IMR-90 (cell line): ENCODE measurements at regions not wholly inside any gene's neighbourhood (a gene's known extent, or its start where the extent isn't known, plus 50 kb on each side); places are given as distances from the start of the nearest gene placed in this dataset.

Source experiments
- ATAC-seq: fragments of 200-7000 bp; cut with Tn5 transposase; 2 replicates; pipeline ENCODE4 v1.9.1; 2020; ENCODE audit warnings: low read depth, mild to moderate bottlenecking, moderate library complexity
- BruUV-seq: library from RNA; stranded (reverse); fragments of 400-500 nt; replicated peaks from 2 replicates; lab custom pipeline; 2021; lab: Mats Ljungman, UMichigan
- CTCF ChIA-PET: fragments of 300-600 bp; formaldehyde crosslinking; extraction: SDS; loops from one replicate; lab custom pipeline; 2021; ENCODE audit warnings: antibody characterized with exemption; lab: Yijun Ruan, JAX
- POLR2A ChIA-PET: fragments of 300-600 bp; sonication (Branson Sonifier 250); formaldehyde crosslinking; loops from one replicate; lab custom pipeline; 2022; ENCODE audit warnings: antibody characterized with exemption; ENCODE audit not compliant: unreplicated experiment; lab: Charles Lee
- DNase-seq: peaks from one replicate; pipeline ENCODE4 v3.0.0; 2013
- H2AFZ ChIP-seq: replicated peaks from 2 replicates; pipeline ENCODE3; 2013; ENCODE audit warnings: low read length, mild to moderate bottlenecking; ENCODE audit not compliant: poor library complexity
- H2AK5ac ChIP-seq: 2 replicates; pipeline ENCODE4 v1.6.1; 2013; ENCODE audit warnings: low read depth, low read length, inconsistent platforms
- H2AK9ac ChIP-seq: replicated peaks from 2 replicates; pipeline ENCODE3; 2013; ENCODE audit warnings: mild to moderate bottlenecking, low read depth, low read length, moderate library complexity; ENCODE audit not compliant: poor library complexity
- H2BK120ac ChIP-seq: 2 replicates; pipeline ENCODE4 v1.6.1; 2013; ENCODE audit warnings: low read depth, low read length, inconsistent platforms
- H2BK15ac ChIP-seq: 3 replicates; pipeline ENCODE4 v1.6.1; 2013; ENCODE audit warnings: low read depth, low read length, inconsistent platforms
- H2BK20ac ChIP-seq: 2 replicates; pipeline ENCODE4 v1.6.1; 2013; ENCODE audit warnings: low read depth, mild to moderate bottlenecking, inconsistent platforms, low read length, moderate library complexity
- H2BK5ac ChIP-seq: 2 replicates; pipeline ENCODE4 v1.6.1; 2013; ENCODE audit warnings: mild to moderate bottlenecking, low read depth, low read length, inconsistent platforms; ENCODE audit not compliant: poor library complexity, severe bottlenecking
- H3K14ac ChIP-seq: replicated peaks from 2 replicates; pipeline ENCODE4 v1.6.1; 2013; ENCODE audit warnings: low read depth, low read length, inconsistent platforms
- H3K18ac ChIP-seq: 2 replicates; pipeline ENCODE4 v1.6.1; 2013; ENCODE audit warnings: low read depth, low read length, control low read depth
- H3K23ac ChIP-seq: 2 replicates; pipeline ENCODE4 v1.6.1; 2013; ENCODE audit warnings: low read depth, low read length, inconsistent platforms
- H3K27ac ChIP-seq: 2 replicates; pipeline ENCODE4 v1.5.1; 2013; ENCODE audit warnings: mild to moderate bottlenecking, control low read depth, low read length; ENCODE audit not compliant: insufficient read depth
- H3K27me3 ChIP-seq: 2 replicates; pipeline ENCODE4 v1.6.1; 2013; ENCODE audit warnings: low read length; ENCODE audit not compliant: control insufficient read depth, insufficient read depth
- H3K36me3 ChIP-seq: 2 replicates; pipeline ENCODE4 v1.6.1; 2013; ENCODE audit warnings: low read length, mixed read lengths; ENCODE audit not compliant: control insufficient read depth, insufficient read depth
- H3K4ac ChIP-seq: 2 replicates; pipeline ENCODE4 v1.6.1; 2013; ENCODE audit warnings: low read depth, low read length, inconsistent platforms
- H3K4me1 ChIP-seq: 2 replicates; pipeline ENCODE4 v1.6.1; 2013; ENCODE audit warnings: low read length, mixed read lengths; ENCODE audit not compliant: control insufficient read depth, insufficient read depth
- H3K4me2 ChIP-seq: 2 replicates; pipeline ENCODE4 v1.6.1; 2013; ENCODE audit warnings: low read depth, mild to moderate bottlenecking, control low read depth, low read length, moderate library complexity
- H3K4me3 ChIP-seq: 2 replicates; pipeline ENCODE4 v1.5.1; 2013; ENCODE audit warnings: low read depth, mild to moderate bottlenecking, control low read depth, low read length, moderate library complexity; ENCODE audit not compliant: insufficient read depth
- H3K56ac ChIP-seq: 2 replicates; pipeline ENCODE4 v1.6.1; 2013; ENCODE audit warnings: low read length, inconsistent platforms; ENCODE audit not compliant: insufficient read depth; ENCODE audit errors: extremely low read depth
- H3K79me1 ChIP-seq, 2 experiments: 2 replicates each; pipeline ENCODE4 v1.6.1; 2013; ENCODE audit warnings: low read length in 2 of 2, inconsistent platforms in 1 of 2, low read depth in 1 of 2
- H3K9ac ChIP-seq: 2 replicates; pipeline ENCODE4 v1.6.1; 2013; ENCODE audit warnings: low read depth, low read length, control low read depth
- H3K9me1 ChIP-seq: 2 replicates; pipeline ENCODE4 v1.6.1; 2013; ENCODE audit warnings: low read length, inconsistent platforms; ENCODE audit not compliant: insufficient read depth
- H3K9me3 ChIP-seq: 2 replicates; pipeline ENCODE4 v1.6.1; 2013; ENCODE audit warnings: low read length; ENCODE audit not compliant: control insufficient read depth, insufficient read depth
- H4K20me1 ChIP-seq: 2 replicates; pipeline ENCODE4 v1.6.1; 2013; ENCODE audit warnings: low read length, inconsistent platforms; ENCODE audit not compliant: insufficient read depth
- H4K5ac ChIP-seq: 2 replicates; pipeline ENCODE4 v1.6.1; 2013; ENCODE audit warnings: mild to moderate bottlenecking, low read depth, low read length, control low read depth
- H4K8ac ChIP-seq, 2 experiments: 2 replicates each; pipeline ENCODE4 v1.6.1; 2013; ENCODE audit warnings: low read depth in 2 of 2, low read length in 2 of 2, control low read depth in 1 of 2, inconsistent platforms in 1 of 2
- H4K91ac ChIP-seq: 2 replicates; pipeline ENCODE4 v1.6.1; 2013; ENCODE audit warnings: low read depth, low read length, inconsistent platforms; ENCODE audit not compliant: insufficient read depth
- BHLHE40 ChIP-seq: fragments of 150-350 bp; IDR thresholded peaks from 2 replicates; pipeline ENCODE4 v1.6.1; 2016; ENCODE audit warnings: mild to moderate bottlenecking, low read depth, low read length
- CEBPB ChIP-seq: IDR thresholded peaks from 2 replicates; pipeline ENCODE4 v1.6.1; 2012; ENCODE audit warnings: low read depth, low read length, improper control_type of control experiment
- CHD1 ChIP-seq: IDR thresholded peaks from 2 replicates; pipeline ENCODE4 v1.6.1; 2012; ENCODE audit warnings: low read depth, low read length, improper control_type of control experiment
- MAFK ChIP-seq: IDR thresholded peaks from 2 replicates; pipeline ENCODE4 v1.6.1; 2012; ENCODE audit warnings: low read depth, low read length, improper control_type of control experiment
- MXI1 ChIP-seq: IDR thresholded peaks from 2 replicates; pipeline ENCODE4 v1.6.1; 2012; ENCODE audit warnings: low read depth, mild to moderate bottlenecking, low read length, moderate library complexity, borderline replicate concordance
- NFE2L2 ChIP-seq: fragments of 150-350 bp; IDR thresholded peaks from 2 replicates; pipeline ENCODE4 v1.6.1; 2016; ENCODE audit warnings: low read depth, mild to moderate bottlenecking, low read length
- RAD21 ChIP-seq: IDR thresholded peaks from 2 replicates; pipeline ENCODE4 v1.6.1; 2012; ENCODE audit warnings: low read length, improper control_type of control experiment
- RCOR1 ChIP-seq: IDR thresholded peaks from 2 replicates; pipeline ENCODE4 v1.6.1; 2012; ENCODE audit warnings: mild to moderate bottlenecking, low read length, improper control_type of control experiment; ENCODE audit not compliant: insufficient replicate concordance
- SMC3 ChIP-seq: fragments of 150-350 bp; IDR thresholded peaks from 2 replicates; pipeline ENCODE4 v1.6.1; 2016; ENCODE audit warnings: low read depth, mild to moderate bottlenecking, antibody characterized with exemption, low read length, moderate library complexity
- WGBS, 2 experiments: methylation state at CpG; one replicate each; pipeline versions ENCODE4 v1.1.5 to v1.1.7; 2013; ENCODE audit warnings: missing lambda C conversion rate in 2 of 2; ENCODE audit not compliant: insufficient read length in 1 of 2; ENCODE audit errors: extremely low coverage in 2 of 2; 5-methylcytosine and 5-hydroxymethylcytosine counted together
- dilution Hi-C: fragments of 300-500 bp; cut with HindIII; formaldehyde crosslinking; loops from one replicate; pipeline ENCODE4 v1.14.3; 2018; ENCODE audit warnings: low sequenced_read_pairs; ENCODE audit not compliant: unreplicated experiment
- in situ Hi-C: fragments of 300-500 bp; cut with MboI; formaldehyde crosslinking; loops from 3 replicates; pipeline ENCODE4 v1.14.3; 2019; ENCODE audit warnings: low sequenced_read_pairs, inconsistent platforms, mixed read lengths
- intact Hi-C: fragments of 100-400 bp; cut with micrococcal nuclease; formaldehyde crosslinking; loops from 2 replicates; pipeline ENCODE4 v1.10.0; 2022
- TF ChIP-seq, protein P1 (sequence below): conservative IDR thresholded peaks from 2 replicates; pipeline ENCODE4 v1.5.1; 2012; ENCODE audit warnings: mild to moderate bottlenecking, low read depth, low read length, improper control_type of control experiment
- TF ChIP-seq, protein P2 (sequence below): fragments of 150-350 bp; IDR thresholded peaks from 2 replicates; pipeline ENCODE4 v1.6.1; 2017; ENCODE audit warnings: mild to moderate bottlenecking, antibody characterized with exemption, low read length, low read depth
- TF ChIP-seq, protein P3 (sequence below): fragments of 150-350 bp; IDR thresholded peaks from 2 replicates; pipeline ENCODE4 v1.6.1; 2016; ENCODE audit warnings: low read depth, mild to moderate bottlenecking, low read length, moderate library complexity, borderline replicate concordance

DNA sequence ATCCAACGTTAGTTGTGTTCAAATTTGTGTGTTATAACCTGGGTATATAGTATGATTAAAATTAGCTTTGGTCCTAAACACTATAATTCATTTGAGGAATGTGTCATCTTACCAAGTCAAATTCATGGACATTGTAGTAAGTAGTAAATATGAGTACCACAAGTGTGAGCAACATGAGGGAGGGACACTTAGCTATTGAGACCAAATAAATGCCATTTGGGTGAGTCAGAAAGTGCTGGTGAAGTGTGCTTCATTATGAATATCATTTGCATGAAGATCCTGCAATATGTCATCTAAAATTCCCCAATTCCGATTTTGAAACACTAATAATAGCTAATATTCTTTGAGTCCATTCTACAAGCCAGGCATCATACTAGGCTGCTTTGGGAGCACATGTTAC lies 336.7 kb upstream of the KIF2A start:
- ATAC-seq (no peak), DNase-seq (no peak)
- Histone ChIP-seq H3K9ac (no peak overlapping the region), H3K4ac (no peak overlapping the region), H4K5ac (no peak overlapping the region), H3K4me1 (no peaks in the 10 kb centered on the region), H3K56ac (no peak overlapping the region), H3K4me2 (no peak overlapping the region), H2BK5ac (no peak overlapping the region), H2AK9ac (no peak overlapping the region), H4K20me1 (no peaks in the 10 kb centered on the region), H3K14ac (no peak overlapping the region), H4K91ac (no peak overlapping the region), H3K4me3 (no peak overlapping the region), H3K27me3 (no peaks in the 10 kb centered on the region), H3K36me3 (no peaks in the 10 kb centered on the region), H2BK20ac (no peak overlapping the region), H3K18ac (no peak overlapping the region), H2AK5ac (no peak overlapping the region), H2BK120ac (no peak overlapping the region), H3K27ac (no peak overlapping the region), H3K9me3 (no peaks in the 10 kb centered on the region), H3K79me1 (no peaks in the 10 kb centered on the region), H2BK15ac (no peak overlapping the region), H3K23ac (no peak overlapping the region), H4K8ac (no peak overlapping the region), H3K9me1 (no peaks in the 10 kb centered on the region; the same call in 1 of the 2 replicates), H2AFZ (no peak overlapping the region)
- no TSS peak for BruUV-seq
- dilution Hi-C loops (no loop called here), intact Hi-C loops (no loop called here), in situ Hi-C loops (no loop called here)
- TF ChIP-seq MXI1 = no peak
- no peak for TF ChIP-seq BHLHE40
- TF ChIP-seq, protein P1, sequence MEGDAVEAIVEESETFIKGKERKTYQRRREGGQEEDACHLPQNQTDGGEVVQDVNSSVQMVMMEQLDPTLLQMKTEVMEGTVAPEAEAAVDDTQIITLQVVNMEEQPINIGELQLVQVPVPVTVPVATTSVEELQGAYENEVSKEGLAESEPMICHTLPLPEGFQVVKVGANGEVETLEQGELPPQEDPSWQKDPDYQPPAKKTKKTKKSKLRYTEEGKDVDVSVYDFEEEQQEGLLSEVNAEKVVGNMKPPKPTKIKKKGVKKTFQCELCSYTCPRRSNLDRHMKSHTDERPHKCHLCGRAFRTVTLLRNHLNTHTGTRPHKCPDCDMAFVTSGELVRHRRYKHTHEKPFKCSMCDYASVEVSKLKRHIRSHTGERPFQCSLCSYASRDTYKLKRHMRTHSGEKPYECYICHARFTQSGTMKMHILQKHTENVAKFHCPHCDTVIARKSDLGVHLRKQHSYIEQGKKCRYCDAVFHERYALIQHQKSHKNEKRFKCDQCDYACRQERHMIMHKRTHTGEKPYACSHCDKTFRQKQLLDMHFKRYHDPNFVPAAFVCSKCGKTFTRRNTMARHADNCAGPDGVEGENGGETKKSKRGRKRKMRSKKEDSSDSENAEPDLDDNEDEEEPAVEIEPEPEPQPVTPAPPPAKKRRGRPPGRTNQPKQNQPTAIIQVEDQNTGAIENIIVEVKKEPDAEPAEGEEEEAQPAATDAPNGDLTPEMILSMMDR = no peak
- TF ChIP-seq SMC3 = no peak
- TF ChIP-seq, protein P2, sequence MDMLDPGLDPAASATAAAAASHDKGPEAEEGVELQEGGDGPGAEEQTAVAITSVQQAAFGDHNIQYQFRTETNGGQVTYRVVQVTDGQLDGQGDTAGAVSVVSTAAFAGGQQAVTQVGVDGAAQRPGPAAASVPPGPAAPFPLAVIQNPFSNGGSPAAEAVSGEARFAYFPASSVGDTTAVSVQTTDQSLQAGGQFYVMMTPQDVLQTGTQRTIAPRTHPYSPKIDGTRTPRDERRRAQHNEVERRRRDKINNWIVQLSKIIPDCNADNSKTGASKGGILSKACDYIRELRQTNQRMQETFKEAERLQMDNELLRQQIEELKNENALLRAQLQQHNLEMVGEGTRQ = no peak
- TF ChIP-seq CHD1 = no peak
- TF ChIP-seq, protein P3, sequence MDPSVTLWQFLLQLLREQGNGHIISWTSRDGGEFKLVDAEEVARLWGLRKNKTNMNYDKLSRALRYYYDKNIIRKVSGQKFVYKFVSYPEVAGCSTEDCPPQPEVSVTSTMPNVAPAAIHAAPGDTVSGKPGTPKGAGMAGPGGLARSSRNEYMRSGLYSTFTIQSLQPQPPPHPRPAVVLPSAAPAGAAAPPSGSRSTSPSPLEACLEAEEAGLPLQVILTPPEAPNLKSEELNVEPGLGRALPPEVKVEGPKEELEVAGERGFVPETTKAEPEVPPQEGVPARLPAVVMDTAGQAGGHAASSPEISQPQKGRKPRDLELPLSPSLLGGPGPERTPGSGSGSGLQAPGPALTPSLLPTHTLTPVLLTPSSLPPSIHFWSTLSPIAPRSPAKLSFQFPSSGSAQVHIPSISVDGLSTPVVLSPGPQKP = no peak
- no peak for TF ChIP-seq RCOR1
- TF ChIP-seq CEBPB = no peak
- TF ChIP-seq RAD21 = no peak
- no peak for TF ChIP-seq MAFK
- no peak for TF ChIP-seq NFE2L2
- no CpG with 5 or more reads among the region's 2 CpGs for WGBS, 2 experiments
- ChIA-PET POLR2A (no interaction called here), CTCF (interaction anchor here (1.3 kb wide), 1 partner anchor 173 kb away, joined by 3 read pairs; no protein-coding TSS in a partner anchor)
